SW 1271 (cell line): ENCODE measurements at regions not wholly inside any gene's neighbourhood (a gene's known extent, or its start where the extent isn't known, plus 50 kb on each side); places are given as distances from the start of the nearest gene placed in this dataset.

ENCODE experiments used
- DNase-seq, 2 experiments: peaks; one replicate each; lab custom pipeline; 2025; lab: John Stamatoyannopoulos, UW

DNA sequence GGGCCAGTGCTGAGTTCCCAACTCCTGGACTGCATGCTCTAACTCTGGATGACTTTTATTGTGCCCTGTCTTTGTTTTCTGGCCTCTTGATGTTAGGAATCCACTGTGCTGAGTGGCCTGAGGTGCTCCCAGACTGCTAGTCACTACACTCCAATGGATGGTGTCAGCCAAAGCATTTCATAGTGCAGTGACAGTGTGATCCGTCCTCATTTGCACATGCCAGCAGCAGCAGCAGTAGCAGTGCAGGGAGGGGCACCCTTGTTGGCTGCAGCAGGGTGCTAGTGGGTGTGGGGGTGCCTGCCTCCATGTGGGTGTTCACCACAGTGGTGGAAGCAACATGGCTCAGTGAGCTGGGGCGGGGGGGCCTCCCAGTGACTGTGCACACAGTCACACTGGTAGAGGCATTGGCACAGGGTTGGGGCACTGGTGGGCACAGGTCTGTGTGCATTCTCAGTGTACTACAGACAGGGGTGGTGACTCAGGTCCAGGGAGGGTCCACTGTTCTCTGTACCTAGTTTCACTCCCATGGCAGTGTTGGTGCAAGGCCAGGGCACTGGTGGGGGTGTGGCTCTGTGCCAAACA, 214.0 kb downstream of the ZC3H11B start:
- no peak for DNase-seq

- DNase-seq: no peak
Observed at GRCh38 chr1:219397511-219397910, 215.4 kb downstream of the ZC3H11B start.

GRCh38 chr1:219391297-219391696, 217.6 kb downstream of the LYPLAL1 start:
- DNase-seq: no peak

DNA sequence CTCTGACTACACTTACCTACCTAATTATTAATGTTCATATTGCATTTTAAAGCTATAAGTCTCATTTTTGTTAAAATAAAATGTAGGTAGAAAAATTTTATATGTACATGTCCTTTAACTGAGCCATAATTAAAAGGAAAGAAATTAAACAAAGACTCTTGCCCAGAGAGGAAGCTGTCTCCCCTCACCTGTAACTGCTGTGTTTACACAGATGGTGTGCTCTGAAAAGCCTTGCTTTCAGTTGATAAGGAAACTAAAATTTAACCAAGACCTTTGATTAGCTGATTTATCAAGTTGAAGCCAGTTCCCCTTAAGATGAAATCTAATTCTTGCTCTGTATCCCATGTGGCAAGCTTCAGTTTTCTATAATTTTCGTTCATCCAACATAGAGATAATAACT, 213.5 kb downstream of the LYPLAL1 start:
- DNase-seq: no peak

- DNase-seq: peak; percentile 8 to 25
Observed at GRCh38 chr1:219385787-219386427, 212.2 kb downstream of the LYPLAL1 start.

- DNase-seq: no peak
Observed at GRCh38 chr1:219383281-219383680, 209.6 kb downstream of the LYPLAL1 start.

GRCh38 chr1:219381396-219381795, 207.7 kb downstream of the LYPLAL1 start:
- DNase-seq: no peak

DNA sequence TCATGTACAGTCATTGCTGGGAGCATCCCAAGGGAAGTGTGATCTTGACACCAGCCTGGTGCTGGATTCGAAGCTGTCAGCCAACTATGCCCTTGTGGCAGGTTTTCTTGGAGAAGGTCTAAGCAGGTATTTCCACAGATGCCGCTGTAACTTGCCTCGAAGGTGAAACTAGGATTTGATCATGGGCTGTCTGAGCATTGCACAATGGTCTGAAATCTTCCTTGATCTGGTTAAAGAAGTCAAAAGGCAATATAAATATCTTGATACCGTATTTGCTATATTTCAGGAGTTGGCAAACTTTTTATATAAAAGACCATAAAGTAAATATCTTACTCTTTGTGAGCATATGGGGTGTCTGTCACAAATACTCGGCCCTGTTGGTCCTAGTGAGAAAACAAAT, 206.8 kb downstream of the LYPLAL1 start:
- no peak for DNase-seq

GRCh38 chr1:219379691-219380090, 206.0 kb downstream of the LYPLAL1 start:
- no peak for DNase-seq

- no peak for DNase-seq
Observed at GRCh38 chr1:219374636-219375035, 201.0 kb downstream of the LYPLAL1 start.

GRCh38 chr1:219374046-219374566, 200.4 kb downstream of the LYPLAL1 start:
- DNase-seq: no peak

- DNase-seq: no peak
Observed at GRCh38 chr1:219373616-219373935, 199.9 kb downstream of the LYPLAL1 start.

- DNase-seq: no peak
Observed at GRCh38 chr1:219372916-219373615, 199.4 kb downstream of the LYPLAL1 start.

- DNase-seq: no peak
Observed at GRCh38 chr1:219371471-219371870, 197.8 kb downstream of the LYPLAL1 start.

DNA sequence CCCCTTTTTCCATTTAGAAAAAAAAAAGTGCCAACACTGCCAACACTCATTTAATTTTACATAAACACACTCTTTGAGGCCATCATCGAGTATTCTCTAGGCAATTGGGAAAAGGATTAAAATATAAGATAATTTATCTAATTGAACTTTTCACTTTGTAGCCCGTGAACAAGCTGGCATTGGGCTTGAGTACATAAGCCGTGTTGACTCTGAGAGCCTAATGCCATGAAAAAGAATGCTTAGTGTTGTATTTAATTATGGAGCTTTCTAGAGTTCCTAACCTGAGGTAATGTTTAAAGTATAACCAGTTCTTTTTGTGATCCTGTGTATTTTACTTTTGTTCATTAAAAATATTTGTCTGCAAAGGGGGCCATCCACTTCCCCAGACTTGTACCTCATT, 193.8 kb downstream of the LYPLAL1 start:
- DNase-seq: no peak

GRCh38 chr1:219365451-219365850, 191.8 kb downstream of the LYPLAL1 start:
- no peak for DNase-seq

- no peak for DNase-seq
Observed at GRCh38 chr1:219362702-219363101, 189.0 kb downstream of the LYPLAL1 start.

DNA sequence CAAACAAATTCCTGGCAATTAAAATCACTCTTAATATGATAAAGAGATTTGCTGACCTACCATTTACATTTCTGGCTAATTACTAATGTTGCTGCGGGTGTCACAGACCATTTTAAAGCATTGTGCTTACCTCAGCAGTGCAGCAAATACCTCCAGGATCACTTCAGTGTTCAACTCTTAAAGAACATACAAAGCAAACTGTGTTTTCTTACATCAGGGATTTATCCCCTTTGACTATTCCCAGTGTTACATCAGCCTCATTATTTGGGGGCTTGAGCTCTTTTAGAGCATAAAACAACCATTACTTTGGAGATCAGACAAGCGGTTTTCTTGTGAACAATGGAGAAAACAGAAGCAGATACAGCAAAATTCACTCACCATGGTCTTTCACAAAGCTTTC, 185.4 kb downstream of the LYPLAL1 start:
- DNase-seq: no peak

DNA sequence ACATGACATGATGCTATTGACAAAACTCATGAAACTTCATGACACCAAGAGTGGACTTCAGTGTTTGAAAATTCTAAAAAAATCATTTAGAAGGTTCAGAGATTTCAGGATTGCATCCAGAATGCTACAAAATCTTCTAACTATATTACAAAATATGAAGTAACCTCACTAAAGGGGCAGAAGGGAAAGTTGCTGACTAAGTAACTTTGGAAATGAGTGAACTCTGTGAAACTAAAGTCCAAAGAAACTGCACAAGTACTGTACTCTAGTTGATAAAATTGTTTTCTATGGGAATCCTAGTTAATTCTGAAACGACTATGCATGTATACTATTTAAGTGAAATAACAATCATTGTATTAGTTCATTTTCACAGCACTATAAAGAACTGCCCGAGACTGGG, 184.4 kb downstream of the LYPLAL1 start:
- DNase-seq: no peak

GRCh38 chr1:219354962-219355361, 181.3 kb downstream of the LYPLAL1 start:
- no peak for DNase-seq

DNA sequence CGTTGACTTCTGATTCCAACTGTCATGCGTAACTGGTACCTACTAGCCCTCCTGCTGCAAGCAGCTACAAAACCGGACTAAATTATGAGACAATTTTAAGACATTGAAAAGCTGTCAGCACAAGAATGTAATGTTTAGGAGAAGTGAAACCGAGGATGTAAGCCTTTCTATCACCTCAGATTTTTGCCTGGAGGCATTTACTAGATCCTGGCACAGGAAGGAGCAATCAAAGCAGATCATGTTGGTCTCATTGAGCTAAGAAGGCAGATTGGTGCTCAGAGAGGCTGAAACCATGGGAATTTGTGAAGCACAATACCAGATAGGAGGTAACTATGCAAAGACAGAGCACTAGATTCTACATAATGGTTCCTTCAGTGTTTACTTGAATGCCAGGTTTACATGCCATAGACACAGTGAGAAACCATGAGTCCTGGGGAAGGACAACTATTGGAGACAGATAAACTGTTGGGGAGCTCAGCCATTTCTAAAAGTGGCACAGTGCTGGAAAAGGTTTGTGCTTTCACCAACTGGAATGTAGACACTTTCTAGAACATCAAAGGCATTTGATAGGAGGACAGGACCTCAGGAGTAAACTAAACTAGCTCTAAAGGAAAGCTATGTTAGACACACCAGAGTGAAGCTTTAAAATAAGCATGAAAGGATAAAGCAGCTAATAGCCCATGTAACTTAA, 179.4 kb downstream of the LYPLAL1 start:
- no peak for DNase-seq

DNA sequence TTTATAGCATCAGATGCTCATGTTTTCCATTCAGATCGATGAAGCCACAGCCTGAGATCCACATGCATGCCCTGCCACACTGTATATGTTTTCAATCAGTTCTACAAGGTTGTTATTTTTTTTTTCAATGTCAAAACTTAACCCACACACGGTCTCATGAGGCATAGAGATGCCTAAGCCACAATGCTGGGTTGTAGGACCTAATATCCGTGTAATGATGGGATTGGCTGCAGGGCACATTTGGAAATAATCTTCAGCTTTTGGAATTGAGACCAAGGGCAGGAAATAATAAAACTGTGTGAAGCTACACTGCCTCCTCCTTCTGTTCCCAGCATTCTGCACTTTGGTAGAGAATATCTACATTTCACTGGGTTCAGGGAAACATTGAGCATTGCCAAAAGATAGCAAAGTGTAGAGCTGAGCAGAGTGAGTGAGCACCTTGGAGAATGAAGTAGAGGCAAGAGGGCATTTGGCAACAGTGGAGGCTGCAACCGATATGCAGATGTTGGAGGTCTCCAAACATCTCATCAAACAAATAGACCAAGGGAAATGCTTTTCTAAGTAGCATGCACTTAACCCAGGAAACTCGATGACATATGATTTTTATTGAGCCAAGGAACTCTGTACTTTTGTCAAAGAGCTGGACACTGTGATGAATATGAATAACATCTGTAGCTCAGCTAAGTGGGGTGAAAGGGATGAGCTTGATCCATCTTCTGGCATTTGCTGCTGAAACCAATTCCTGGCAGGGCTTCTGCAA, 176.7 kb downstream of the LYPLAL1 start:
- no peak for DNase-seq
